ENCODE measurements at regions not wholly inside any gene's neighbourhood (a gene's known extent, or its start where the extent isn't known, plus 50 kb on each side); places are given as distances from the start of the nearest gene placed in this dataset.

DNA sequence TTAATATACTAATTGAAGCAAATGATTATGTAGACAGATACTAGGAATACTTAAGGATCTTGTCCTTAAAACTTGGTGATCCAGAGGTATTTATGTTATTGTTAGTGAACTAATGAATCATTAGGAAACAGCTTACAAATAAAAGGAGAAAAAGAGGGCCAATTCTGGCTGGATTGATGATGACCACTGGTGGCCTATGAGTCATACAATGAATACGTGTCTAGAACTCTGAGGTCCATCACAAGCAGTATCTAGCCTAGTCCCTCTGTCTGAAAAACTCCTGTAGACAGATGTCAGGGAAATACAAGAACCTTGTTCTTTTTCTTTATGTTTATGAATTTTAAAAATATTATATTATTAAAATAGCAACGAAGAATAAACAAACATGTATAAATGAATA is 51.7 kb upstream of the RTL1 start:
- no peak for DNase-seq (ENCODE audit: low read depth)

DNA sequence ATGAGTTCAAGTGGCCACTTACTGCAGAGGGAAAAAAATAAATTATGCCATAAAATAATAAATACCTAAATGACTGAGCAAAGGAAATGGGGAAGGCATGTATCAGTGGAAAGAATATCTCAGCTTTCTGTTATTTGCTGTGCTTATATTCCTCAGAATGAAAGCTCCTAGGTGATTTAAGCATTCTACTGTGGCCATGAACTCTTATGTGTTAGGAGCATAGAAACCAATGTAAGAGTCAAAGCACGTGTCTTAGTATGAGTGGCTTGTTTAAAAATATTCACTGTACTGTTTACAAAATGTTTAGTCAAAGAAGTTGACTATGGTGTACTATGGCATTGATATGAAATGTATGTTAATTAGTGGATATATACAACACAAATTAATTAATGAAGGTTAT is 59.0 kb upstream of the RTL1 start:
- DNase-seq (ENCODE audit: low read depth), result no peak

DNA sequence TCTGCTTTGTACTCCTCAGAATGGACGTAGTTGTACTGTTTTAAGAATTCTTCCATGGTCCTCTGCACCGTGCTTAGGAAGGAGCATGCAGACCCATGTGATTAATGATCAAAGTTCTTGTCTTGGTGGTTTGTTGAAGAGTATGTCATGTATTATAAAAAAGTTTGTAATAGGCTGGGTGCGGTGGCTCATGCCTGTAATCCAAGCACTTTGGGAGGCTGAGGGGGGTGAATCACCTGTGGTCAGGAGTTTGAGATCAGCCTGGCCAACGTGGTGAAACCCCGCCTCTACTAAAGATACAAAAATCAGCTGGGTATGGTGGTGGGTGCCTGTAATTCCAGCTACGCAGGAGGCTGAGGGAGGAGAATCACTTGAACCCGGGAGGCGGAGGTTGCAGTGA is 61.8 kb upstream of the RTL1 start:
- DNase-seq (ENCODE audit: low read depth), result no peak

DNA sequence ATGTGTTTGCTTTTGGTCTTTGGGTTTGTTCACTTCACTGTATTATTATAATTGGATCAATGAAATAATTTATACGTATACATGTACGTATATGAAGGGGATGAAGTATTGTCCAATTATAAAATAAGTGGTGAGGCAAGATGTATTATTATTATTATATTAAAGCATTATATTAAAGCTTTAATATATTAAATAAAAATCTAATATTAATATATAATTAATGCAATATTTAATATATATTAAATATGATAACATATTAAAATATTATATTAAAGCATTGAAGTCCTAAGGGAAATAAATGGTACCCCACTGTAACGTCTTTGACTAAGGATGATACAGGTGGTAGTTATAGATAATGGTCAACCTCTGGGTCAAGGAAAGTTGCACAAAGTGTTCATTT is 63.7 kb upstream of the RTL1 start:
- DNase-seq (ENCODE audit: low read depth), result no peak

- DNase-seq (ENCODE audit: low read depth), result no peak
These were observed 64.4 kb upstream of the RTL1 start for GRCh38 chr14:100967930-100968329.

- no peak for DNase-seq (ENCODE audit: low read depth)
These were observed 68.8 kb upstream of the RTL1 start for GRCh38 chr14:100972118-100972897.

DNA sequence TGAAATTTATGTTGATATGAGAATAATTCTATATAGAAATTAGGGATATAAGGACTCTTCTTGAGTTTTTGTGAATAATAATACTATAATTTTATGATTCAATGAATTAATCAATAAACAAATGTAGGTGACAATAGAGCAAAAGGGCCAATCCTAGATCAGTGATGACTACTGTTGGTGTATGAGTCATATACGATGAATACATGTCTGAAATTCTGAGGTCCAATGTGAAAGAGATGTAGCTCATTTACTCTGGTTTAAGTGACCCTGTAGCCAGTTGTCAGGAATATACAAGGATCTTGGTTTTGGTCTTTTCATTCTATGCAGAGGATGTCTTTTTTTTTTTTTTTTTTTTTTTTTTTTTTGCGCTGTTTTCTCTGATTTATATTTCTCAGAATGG is 72.1 kb upstream of the RTL1 start:
- no peak for DNase-seq (ENCODE audit: low read depth)

GRCh38 chr14:100979079-100979478 is 75.6 kb upstream of the RTL1 start:
- no peak for DNase-seq (ENCODE audit: low read depth)

DNA sequence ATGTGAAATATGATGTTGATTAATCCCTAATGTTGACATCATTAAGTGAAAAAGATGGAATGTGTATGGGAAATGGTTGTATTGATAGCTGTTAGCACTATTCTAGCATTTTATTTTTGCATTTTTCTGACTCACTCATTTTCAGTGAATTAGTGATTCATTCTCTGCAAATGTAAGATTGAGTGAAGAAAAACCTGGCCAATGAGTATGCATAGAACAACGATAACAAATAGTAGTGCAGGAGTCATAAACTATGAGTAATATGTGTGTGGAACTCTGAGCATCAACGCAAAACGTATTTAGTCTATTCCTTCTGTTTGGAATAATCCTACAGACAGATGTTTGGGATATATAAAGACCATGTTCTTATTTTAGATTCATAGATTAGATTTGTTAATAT is 76.3 kb upstream of the RTL1 start:
- DNase-seq (ENCODE audit: low read depth), result no peak

DNA sequence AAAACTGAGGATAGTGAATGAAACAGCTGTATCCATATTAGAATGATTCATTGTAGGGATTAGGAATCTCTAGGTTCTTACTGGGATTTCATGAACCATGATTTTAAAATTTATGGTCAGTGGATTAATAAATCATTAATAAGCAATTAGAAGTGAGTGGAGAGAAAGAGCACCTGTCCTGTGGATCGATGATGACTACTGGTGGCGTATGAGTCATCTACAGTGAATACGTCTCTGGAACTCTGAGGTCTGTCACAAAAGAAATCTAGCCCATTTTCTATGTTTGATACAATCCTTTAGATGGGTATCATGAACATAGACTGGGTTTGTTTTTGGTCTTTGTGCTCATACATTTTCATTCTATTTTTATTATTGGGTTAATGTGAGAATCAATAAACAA is 77.3 kb upstream of the RTL1 start:
- DNase-seq (ENCODE audit: low read depth), result no peak

DNA sequence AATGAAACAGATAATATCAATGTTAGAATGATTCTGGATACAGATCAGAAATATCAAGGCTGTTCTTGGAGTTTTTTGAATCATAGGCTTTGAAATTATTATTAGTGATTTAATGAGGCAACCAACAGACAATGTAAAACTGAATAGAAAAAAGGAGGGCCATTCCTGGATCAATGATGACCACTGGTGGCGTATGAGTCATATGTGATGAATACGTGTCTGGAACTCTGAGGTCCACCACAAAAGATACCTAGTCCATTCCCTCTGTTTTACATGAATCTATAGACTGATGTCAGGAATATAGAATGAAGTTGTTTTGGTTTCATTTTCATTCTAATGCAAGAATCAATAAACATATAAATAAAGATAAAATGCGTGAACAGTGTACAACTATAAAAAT is 78.3 kb upstream of the RTL1 start:
- DNase-seq (ENCODE audit: low read depth), result no peak

DNA sequence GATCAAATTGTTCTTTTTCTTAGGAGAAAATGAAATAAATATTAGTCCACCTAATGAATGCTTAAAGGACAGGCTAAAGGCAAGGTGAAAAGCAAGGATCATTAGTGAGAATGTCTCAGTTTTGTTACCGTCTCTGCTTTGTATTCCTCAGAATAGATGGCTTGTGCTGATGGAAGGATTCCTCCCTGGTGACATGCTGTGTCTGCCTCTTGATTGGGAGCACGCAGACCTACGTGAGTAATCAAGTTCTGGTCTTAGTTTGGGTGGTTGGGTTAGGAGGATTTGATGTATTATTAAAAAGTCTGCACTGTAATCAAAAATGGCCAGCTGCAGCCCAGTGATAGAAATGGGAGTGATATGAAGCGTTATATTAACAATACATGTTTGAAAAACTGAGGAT is 78.8 kb upstream of the RTL1 start:
- DNase-seq (ENCODE audit: low read depth), result no peak

GRCh38 chr14:100982762-100983161 is 79.2 kb upstream of the RTL1 start:
- DNase-seq (ENCODE audit: low read depth), result no peak

GRCh38 chr14:100983710-100984109 is 80.2 kb upstream of the RTL1 start:
- DNase-seq (ENCODE audit: low read depth), result no peak

DNA sequence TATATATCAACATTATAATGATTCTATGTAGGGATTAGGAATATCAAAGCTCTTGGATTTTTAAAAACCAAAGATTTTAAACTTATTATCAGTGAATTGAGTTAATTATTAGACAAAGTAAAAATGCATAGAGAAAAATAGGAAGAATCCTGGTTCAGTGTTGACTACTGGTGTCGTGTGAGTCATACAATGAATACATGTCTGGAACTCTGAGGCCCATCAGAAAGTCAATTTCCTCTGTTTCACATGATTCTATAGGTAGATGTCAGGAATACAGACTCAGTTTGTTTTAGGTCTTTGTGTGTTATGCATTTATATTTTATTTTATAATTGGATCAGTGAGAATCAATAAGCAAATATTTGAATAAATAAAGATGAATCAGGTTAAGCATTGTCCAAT is 84.5 kb upstream of the RTL1 start:
- DNase-seq (ENCODE audit: low read depth), result no peak

DNA sequence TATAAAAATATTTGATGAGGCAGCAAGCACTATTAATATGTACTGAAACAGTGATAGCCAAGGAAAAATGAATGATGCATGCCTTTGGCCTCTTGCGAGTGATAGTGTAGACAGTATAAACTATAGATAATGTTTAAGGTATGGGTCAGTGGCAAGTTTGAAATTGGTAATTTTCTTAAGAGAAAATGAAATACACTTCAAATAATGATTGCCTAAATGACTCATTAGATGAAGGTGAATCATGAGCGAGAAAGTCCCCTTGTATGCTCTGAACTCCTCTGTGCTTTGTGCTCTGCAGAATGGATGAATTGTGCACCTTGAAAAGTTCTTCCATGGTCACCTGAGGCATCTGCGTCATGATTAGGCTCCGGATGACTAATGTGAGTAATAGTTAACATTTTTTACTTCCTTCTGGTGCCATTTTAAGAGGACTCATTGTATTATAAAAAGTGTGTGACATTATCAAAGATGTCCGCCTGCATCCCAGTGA is 84.9 kb upstream of the RTL1 start:
- DNase-seq (ENCODE audit: low read depth), result no peak

GRCh38 chr14:100988956-100989355 is 85.4 kb upstream of the RTL1 start:
- DNase-seq (ENCODE audit: low read depth), result no peak

- DNase-seq (ENCODE audit: low read depth), result no peak
These were observed 86.4 kb upstream of the RTL1 start for GRCh38 chr14:100989924-100990323.

- DNase-seq (ENCODE audit: low read depth), result no peak
These were observed 90.6 kb upstream of the RTL1 start for GRCh38 chr14:100994082-100994481.

- no peak for DNase-seq (ENCODE audit: low read depth)
These were observed 91.3 kb upstream of the RTL1 start for GRCh38 chr14:100994756-100995330.

DNA sequence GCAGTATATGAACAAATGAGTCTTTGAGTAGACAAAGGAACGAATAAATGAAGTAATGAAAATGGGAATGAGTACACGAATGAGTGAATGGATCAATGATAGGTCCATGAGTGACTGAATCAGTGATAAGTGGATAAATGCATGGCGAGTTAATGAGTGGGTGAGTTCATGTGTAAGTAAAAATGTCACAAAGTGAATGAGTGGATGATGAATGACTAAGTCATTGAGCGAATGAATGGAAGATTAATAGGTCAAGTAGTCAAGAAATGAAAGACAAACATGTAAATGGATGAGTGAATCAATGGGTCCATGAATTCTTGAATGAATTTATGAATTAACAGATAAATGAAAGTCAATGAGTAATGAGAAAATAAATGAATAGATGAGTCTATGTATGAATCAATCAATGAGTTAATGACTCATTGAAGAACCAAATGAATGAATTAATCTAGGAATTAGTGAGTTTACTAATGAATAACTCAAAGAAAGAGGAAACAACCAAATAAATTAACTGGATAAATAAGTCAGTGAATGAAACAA is 97.3 kb upstream of the RTL1 start:
- DNase-seq (ENCODE audit: low read depth), result no peak

- no peak for DNase-seq (ENCODE audit: low read depth)
These were observed 98.0 kb upstream of the RTL1 start for GRCh38 chr14:101001311-101002069.

DNA sequence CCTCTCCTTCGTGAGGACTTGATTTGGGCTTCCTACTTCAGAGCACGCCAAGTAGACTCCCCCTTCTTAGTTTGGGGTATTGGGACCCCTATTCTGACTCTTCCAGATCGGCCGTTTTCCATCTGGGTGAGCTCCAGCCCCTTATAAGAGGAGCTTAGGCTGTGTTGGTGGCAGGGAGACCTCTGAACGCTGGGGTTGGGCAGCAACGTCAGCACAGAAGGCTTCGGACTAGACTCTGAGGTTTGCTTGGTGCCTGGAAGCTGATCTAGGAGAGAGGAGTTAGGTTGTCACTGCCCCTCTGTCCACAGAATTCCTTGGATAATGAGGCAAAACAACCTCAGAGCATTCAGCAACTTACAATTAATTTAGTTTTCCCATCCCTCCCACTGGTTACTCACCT is 99.2 kb upstream of the RTL1 start:
- no peak for DNase-seq (ENCODE audit: low read depth)

All from stimulated activated CD8-positive, alpha-beta memory T cell treated with anti-CD3 and anti-CD28 coated beads, Interleukin-4, amount 100 ng/mL, for 24 hours (primary cell).